HFF-Myc (cell line): ENCODE measurements at regions not wholly inside any gene's neighbourhood (a gene's known extent, or its start where the extent isn't known, plus 50 kb on each side); places are given as distances from the start of the nearest gene placed in this dataset.
"Not testable (repeated sequence)": the region's sequence is repeated elsewhere in the genome, so short reads cannot be mapped to it uniquely, and the experiment has no call there.

Source experiments
- DNase-seq: peaks from one replicate; pipeline ENCODE4 v3.0.0-alpha.2; 2011; ENCODE audit warnings: low read depth; ENCODE audit errors: extremely low read depth
- H3K4me3 ChIP-seq: replicated peaks from 2 replicates; pipeline ENCODE4 v1.5.1; 2011; ENCODE audit warnings: low read depth, mild to moderate bottlenecking, control low read depth, low read length
- TF ChIP-seq, protein P1 (sequence below): IDR thresholded peaks from 2 replicates; pipeline ENCODE4 v1.5.1; 2012; ENCODE audit warnings: mild to moderate bottlenecking, low read depth, low read length, control low read depth; ENCODE audit errors: missing control alignments

- TF ChIP-seq, protein P1, sequence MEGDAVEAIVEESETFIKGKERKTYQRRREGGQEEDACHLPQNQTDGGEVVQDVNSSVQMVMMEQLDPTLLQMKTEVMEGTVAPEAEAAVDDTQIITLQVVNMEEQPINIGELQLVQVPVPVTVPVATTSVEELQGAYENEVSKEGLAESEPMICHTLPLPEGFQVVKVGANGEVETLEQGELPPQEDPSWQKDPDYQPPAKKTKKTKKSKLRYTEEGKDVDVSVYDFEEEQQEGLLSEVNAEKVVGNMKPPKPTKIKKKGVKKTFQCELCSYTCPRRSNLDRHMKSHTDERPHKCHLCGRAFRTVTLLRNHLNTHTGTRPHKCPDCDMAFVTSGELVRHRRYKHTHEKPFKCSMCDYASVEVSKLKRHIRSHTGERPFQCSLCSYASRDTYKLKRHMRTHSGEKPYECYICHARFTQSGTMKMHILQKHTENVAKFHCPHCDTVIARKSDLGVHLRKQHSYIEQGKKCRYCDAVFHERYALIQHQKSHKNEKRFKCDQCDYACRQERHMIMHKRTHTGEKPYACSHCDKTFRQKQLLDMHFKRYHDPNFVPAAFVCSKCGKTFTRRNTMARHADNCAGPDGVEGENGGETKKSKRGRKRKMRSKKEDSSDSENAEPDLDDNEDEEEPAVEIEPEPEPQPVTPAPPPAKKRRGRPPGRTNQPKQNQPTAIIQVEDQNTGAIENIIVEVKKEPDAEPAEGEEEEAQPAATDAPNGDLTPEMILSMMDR = no peak
- no peak for DNase-seq
- no peak overlapping the region for H3K4me3 ChIP-seq
Observed at GRCh38 chr6:170145272-170145592, 145.6 kb downstream of the DLL1 start.

GRCh38 chr6:170144571-170145271 is 146.2 kb downstream of the DLL1 start:
- TF ChIP-seq, protein P1 = no peak
- no peak overlapping the region for H3K4me3 ChIP-seq
- no peak for DNase-seq

GRCh38 chr6:170143401-170144150 is 147.3 kb downstream of the DLL1 start:
- TF ChIP-seq, protein P1 = no peak
- no peak overlapping the region for H3K4me3 ChIP-seq
- DNase-seq = no peak

DNA sequence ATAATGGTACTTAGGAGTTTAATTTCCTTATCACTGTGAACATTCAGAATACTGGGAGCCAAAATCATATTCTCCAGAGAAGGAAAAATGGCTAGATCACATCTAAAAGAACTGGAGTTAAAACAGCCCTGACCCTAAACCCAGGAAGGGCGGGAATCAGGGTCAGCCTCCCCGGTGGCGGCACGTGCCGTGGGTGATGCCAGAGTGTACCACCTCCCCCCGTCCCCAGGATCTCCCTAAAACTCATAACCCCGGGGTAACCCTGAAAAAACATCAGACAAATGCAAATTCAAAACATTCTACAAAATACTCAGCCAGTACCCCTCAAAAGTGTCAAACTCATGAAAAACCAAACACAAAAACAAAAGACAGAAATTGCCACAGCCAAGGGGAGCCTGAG is 148.3 kb downstream of the DLL1 start:
- no peak overlapping the region for H3K4me3 ChIP-seq
- TF ChIP-seq, protein P1 = no peak
- DNase-seq = no peak

GRCh38 chr6:170141061-170141460 is 149.8 kb downstream of the DLL1 start:
- H3K4me3 ChIP-seq, DNase-seq: not testable (repeated sequence)

DNA sequence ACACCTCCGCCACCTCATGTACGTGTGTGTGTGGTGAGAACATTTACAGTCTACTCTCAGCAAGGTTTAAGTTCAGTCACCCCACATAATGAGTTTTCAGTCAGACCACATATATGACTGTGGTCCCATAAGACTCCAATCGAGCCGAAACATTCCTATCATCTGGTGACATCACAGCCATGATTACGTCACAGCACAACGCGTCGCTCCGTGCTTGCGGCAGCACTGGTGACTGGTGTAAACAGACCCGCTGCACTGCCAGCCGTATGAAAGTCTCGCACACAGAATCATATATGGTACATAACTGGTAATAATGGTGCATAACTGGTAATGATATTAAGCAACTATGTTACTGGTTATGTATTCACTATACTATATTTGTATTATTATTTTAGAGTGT is 150.7 kb downstream of the DLL1 start:
- H3K4me3 ChIP-seq = no peak overlapping the region
- TF ChIP-seq, protein P1 = no peak
- no peak for DNase-seq

- H3K4me3 ChIP-seq = no peak overlapping the region
- TF ChIP-seq, protein P1 = no peak
- no peak for DNase-seq
Observed at GRCh38 chr6:170139531-170139930, 151.3 kb downstream of the DLL1 start.

DNA sequence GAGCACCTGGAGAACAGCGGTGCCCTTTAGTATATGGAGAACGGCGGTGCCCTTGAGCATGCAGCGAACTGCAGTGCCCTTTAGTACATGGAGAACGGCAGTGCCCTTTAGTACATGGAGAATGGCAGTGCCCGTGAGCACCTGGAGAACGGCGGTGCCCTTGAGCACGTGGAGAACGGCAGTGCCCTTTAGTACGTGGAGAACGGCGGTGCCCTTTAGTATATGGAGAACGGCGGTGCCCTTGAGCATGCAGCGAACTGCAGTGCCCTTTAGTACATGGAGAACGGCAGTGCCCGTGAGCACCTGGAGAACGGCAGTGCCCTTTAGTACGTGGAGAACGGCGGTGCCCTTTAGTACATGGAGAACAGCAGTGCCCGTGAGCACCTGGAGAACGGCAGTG is 151.8 kb downstream of the DLL1 start:
- DNase-seq, H3K4me3 ChIP-seq: not testable (repeated sequence)
